MM.1S (cell line): ENCODE measurements at regions not wholly inside any gene's neighbourhood (a gene's known extent, or its start where the extent isn't known, plus 50 kb on each side); places are given as distances from the start of the nearest gene placed in this dataset.

Source experiments
- CTCF ChIP-seq: fragments of 300-600 bp; sonication (generic); IDR thresholded peaks from 2 replicates; pipeline ENCODE4 v1.5.1; 2016; ENCODE audit warnings: antibody characterized with exemption, low read length, mixed read lengths
- EZH2 ChIP-seq: fragments of 300-600 bp; sonication (generic); optimal IDR thresholded peaks from 2 replicates; pipeline ENCODE3; 2017; ENCODE audit warnings: low read depth, mild to moderate bottlenecking, antibody characterized with exemption, low read length, mixed read lengths

- TF ChIP-seq EZH2 (no peak), CTCF (no peak)
Measured at GRCh38 chr3:34619990-34620389, 821.6 kb downstream of the PDCD6IP start.
